Activated T-cell treated with anti-CD3 and anti-CD28 coated beads, Interleukin-2, amount 50 U/mL, for 48 hours (primary cell): ENCODE measurements at regions not wholly inside any gene's neighbourhood (a gene's known extent, or its start where the extent isn't known, plus 50 kb on each side); places are given as distances from the start of the nearest gene placed in this dataset.

Source experiments
- DNase-seq, 2 experiments: peaks; one replicate each; pipeline ENCODE4 v3.0.0-alpha.2; 2020

DNA sequence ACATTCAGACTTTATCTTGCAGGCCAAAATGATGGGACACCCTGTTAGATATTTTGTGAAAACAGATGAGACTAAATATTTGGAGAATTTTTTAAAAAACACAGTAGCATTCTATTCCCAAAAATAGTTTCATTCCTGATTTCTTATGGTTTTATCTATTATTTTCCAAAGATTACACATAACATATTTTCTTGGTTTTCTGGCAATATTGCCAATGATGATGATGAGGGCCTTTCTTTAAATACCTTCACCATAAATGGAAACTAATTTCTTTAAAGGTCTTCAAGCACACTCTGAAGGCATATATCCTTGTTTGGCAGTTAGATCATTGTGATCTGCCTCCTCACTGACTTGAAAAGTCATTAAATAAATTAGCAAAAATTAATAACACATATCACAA lies 522.3 kb upstream of the LUZP2 start:
- no peak for DNase-seq

DNA sequence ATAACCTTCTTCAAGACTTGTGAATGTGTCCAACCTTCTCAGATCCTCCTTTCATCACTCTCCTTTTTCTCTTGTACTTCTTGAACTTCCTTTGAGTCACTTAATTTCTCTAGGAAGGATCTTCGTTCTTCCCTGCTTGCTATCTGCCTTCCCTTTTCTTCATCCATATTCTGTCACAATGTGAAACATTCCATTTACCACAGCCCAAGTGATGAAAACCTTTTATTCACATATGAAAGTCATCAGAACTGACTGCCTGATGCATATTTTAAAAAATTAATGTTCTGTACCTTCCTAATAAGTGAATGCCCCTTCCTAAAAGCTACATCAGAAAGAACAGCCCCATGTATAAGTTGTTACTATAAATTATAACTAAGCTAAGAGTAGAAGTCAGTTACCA lies 520.4 kb upstream of the LUZP2 start:
- no peak for DNase-seq

DNA sequence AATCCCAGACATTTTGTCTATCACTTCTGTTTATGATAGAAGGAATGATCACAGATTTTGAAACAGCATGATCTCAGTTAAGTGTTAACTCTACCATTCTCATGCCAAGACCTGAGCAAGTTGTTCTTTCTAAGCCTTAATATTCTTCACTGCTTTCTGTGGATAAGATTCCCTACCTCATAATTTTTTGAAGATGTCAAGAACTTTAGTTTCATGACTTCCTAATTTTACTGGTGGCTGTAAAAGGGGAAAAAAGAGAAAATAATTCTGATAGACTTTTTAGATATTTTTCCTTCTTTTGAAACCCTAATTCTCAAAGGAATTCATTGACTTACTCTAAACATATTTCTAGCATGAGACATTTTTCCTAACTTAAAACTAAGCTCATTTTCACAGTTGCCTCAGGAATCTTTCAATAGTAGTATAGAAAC lies 520.0 kb upstream of the LUZP2 start:
- DNase-seq: no peak

DNA sequence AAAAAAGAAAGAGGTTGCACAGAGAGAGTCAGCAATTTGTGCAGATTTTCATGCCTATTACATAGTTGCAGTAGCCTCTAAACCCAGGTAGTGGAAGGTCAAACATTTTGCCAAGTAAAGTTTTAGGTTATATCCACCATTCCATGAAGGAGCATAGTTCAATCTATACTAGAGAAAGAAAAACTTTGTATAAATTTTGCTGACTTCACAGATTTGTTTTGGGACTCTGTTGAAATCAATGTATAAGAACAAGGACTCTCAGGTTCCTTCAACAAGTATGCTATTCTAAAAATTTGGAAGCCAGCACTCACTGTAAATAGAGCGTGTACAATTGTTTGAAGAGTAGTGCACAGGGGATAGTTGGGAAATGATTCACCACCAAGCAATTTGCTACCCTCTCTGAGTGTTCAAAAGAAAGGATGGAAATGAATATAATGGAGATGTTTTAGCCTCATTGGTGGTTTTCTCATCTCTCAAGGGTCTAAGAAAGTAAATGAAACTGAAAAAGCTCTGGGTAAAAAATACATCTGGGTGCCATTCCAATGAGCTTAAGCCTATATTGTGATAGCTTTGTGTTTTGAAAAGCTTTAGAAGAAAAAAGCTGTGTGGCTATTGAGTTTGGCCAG lies 508.4 kb upstream of the LUZP2 start:
- no peak for DNase-seq

DNA sequence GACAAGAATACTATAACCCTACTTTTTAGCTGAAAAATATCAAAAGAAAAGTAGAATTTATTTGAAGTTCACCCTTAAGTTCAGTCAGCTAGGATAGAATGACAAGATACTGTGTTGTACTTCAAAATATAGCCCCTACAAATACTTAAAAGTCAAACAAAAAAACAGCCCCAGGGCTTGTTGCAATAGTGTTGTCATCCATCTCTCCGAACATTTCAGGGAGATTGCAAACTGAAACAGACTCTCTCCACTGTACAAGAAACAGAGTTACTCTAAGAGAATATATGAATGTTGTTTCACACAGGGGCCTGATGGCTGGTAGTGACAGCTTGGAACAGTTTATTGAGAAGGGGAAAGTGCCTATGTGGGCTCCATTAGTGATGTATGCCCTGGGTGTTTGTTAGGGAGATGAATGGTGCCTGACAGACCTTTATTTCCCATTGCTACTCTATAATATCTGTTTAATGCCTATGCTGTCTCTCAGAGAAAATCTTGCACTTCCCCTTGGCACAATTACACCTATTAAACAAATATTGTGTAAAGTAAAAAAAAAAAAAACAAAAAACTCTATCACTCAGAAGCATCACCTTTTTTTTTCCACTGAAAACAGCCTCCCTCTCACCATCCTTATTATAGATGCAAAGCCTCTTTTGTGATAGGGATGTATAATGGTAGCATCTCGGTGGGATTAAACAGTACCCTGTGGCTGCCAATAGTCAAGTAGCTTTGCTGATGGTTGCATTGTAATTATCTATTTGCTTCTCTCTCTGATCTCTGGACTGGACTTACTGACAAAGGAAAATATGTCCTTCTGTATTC lies 506.3 kb upstream of the LUZP2 start:
- DNase-seq: no peak

DNA sequence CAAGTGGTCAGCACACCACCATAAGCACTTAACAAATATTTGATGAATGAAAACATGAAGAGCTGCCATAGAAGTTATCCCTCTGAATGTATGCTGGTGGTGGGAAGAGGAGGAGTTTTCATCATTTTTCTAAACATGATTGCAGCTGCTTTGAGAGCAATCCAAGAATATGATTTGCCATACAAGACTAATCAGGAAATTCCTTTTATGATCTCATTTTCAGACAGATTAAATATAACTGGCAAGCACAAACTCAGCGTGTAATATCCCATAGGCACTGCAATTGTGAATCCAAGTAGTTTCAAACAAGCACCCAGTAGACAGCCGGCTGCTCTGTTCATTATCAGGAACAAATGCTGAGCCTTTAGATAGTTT lies 505.7 kb upstream of the LUZP2 start:
- no peak for DNase-seq

DNA sequence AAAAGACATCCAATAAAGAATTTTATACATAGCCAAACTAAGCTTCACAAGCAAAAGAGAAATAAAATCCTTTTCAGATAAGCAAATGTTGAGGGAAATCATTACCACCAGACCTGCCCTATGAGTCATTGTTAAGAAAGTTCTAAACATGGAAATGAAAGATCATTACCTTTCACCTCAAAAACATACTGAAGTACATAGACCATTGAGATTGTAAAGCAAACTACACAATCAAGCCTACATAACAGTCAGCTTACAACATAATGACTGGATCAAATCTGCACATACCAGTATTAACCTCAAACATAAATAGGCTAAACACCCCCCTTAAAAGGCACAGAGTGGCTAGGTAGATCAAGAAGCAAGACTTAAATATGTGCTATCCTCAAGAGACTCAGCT lies 501.0 kb upstream of the LUZP2 start:
- no peak for DNase-seq

DNA sequence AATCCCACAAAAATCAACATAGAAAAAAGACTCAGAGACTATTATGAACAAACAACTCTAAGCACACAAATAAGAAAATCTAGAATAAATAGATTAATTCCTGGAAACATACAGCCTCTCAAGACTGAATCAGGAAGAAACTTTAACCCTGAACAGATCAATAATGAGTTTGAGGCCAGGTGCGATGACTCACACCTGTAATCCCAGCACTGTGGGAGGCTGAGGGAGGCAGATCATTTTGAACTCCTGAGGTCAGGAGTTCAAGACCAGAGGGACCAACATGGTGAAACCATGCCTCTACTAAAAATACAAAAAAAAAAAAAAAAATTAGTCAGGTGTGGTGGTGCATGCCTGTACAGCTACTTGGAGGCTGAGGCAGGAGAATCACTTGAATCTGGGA lies 499.5 kb upstream of the LUZP2 start:
- no peak for DNase-seq

DNA sequence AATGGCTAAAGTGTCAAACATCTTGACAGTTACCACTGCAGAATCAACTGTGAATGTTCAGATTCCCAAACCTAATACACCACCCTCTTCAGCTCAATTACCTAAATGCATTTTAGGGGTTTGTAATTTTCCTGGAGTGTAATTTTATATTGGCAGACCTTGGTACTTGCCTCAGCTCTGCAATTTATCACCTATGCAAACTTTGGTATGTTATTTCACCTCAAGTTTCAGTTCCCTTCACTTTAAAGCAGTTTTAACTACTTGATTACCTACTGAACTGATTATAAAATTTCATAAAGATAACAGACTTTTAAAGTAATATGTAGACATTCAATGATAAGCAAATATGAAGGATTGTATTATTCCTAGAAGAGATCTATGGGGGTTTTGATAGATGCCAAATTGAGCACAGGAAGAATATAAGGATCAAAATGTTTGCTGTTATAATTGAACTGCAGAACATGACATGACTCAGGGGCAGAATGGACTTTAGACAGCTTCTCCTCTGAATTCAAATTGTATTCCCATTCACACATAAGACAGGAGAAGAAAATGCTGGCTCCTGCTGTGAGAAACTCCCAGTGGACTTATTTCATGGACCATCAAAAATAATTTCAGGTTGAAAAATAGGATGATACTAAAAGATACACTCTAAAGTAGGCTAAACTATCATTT lies 491.5 kb upstream of the LUZP2 start:
- DNase-seq: no peak

DNA sequence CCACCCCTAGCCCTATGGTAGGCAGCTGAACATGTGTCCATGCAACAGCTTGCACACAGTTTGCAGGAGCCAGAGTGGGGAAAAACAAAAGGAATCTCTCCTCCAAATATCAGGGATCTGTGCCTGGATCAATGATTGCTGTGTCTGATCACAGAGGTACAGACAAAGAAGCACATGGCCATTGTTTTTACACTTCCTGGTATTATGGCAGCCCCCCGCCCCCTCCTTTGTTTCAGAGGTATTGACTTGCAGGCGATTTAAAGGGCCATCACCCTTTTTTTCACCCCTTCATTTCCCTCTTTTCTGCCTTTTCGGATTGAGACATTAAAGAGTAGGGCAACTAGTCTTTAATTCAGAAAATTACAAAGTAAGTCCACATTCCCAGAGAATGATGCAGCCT lies 453.0 kb upstream of the LUZP2 start:
- DNase-seq: no peak

DNA sequence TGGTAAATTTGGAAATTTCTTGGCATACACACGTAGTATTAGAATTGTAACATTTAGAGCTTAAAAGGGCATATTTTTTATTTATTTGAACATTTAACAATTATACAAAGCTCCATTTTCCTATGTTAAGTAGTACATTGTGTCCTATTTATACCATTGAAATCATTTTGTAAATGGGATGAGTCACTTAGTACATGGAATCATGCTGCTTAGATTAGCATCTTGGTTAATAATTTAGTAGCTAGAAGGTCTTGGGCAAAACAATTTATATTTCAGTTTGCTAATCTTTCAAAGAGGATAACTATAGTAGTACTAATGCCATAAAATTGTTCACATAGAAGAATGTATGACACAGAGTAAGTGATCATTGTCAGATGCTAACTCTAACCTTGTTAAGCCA lies 450.1 kb upstream of the LUZP2 start:
- no peak for DNase-seq

DNA sequence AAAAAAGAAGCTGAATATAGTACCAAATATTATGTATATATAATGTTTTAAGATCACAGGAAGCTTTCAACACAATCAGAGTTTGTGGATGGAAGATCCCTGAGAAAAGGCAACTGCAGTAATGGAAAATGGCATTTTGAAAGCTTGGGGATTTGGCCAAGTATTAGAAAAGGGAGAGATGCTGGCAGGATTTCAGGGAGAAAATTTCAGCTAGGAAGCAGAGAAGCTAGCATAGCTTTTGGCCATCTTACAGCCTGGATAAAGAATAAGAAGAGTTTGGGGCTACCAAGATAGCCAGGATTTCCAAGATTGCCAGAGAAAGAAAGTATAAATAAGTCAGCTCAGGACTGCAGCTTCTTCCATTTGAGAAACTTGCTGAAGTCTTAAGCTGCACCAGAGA lies 440.8 kb upstream of the LUZP2 start:
- no peak for DNase-seq

DNA sequence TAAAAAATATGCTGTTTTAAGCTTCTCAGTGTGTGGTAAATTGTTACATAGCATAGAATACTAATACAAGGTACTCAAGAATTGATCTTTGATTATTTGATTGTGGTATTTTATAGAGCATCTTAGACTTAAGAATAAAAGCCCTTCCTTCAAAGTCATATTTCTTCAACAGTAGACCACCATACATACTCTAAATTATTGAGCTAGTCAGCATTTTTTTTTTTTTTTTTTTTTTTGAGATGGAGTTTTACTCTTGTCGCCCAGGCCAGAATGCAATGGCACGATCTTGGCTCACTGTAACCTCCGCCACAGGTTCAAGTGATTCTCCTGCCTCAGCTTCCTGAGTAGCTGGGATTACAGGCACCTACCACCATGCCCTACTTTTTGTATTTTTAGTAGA lies 436.7 kb upstream of the LUZP2 start:
- DNase-seq: no peak

DNA sequence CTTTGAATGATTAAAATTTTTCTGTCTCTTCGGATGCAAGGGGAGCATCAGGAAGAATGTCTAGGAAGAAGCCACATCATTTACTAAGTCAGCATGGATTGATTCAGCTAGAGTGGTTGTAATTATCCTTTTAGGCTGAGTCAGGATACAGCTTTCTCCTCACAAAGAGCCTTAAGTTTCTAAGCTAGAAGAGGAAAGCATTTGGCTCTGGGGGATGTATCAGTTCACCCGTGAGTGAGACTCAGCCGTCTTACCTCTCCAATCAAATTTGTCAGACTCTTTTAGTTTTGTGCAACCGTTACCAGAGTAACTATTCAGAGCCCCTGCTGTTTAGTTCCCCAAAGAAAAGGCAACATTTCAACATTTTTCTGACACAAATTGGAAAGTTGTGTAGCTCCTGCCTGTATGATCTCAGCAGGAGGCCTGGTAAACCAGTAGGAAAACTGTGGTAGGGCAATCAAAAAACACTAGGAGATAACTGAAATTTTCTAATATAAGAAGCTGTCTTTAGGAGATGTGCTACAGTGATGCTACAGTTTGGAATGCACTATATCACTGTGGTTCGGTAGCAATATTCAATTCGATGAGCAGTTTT lies 432.4 kb upstream of the LUZP2 start:
- DNase-seq: no peak

DNA sequence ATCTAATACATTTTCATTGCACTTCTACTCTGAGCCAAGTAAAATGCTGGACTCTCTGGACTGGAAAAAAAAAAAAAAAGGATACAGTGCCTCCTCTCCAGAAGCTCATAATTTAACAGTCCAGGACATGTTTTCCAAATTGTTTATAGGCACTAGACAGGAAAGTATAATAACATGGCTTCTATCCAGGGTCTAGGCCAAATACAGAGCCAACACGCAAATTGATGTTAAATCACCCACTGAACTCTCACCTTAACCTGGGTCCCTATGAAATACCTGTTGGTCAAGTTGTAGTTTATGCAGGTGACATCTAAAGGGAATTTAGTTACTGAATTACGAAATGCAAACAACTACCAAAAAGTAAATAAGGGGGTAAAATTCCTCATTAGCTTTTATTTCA lies 428.7 kb upstream of the LUZP2 start:
- no peak for DNase-seq

DNA sequence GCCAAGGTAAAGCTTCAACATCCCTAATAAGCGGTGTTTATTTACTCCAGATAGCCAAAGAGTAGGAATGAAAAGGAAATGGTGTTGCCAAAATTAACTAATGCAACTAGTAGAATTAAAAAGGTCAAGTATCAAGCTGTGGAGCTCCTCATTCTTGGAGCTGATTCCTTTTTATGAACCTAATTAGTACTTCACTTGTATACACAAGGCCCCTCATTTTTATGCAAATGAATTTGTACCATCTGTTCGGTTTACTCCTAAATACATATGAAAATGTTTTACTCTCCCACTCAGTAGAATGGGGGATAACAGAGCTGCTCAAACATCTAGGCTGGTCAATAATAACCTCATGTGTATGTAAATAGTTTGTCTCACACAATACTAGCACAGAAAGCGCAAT lies 426.4 kb upstream of the LUZP2 start:
- DNase-seq: no peak

DNA sequence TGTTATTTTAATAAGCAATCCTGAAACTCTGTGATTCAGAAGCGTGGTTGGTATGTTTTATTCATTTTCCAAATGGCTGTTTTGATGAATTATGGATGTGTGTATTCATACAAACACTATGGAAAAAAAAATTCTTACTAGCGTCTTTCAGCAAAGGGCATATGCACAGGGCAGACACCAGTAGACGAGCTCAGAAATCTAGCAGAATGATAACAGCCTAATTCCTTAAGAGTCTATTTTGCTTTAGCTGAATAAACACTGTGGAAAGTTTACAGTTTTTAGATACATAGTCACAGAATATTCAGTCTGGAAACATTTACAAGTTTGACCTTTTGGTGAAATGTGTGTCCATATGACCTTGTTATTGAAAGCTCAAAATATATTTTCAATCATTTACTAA lies 418.8 kb upstream of the LUZP2 start:
- DNase-seq: no peak

DNA sequence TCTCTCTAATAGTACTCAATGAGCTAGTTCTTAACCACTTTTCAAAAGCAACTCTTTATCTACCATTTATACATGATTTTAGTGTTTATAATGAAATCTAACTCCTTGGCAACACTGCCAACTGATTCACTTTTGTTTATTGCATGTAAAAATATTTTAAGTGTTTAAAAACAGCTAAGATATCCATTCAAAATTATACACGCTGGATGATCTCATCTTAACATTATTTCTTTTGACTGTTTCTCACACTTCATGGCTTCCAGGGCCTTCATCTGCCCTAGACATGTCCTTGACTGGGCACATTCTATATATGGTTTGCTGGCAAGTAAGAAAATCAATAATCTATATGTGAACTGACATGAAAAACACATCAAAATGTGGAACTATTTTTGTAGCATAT lies 414.6 kb upstream of the LUZP2 start:
- DNase-seq: no peak

DNA sequence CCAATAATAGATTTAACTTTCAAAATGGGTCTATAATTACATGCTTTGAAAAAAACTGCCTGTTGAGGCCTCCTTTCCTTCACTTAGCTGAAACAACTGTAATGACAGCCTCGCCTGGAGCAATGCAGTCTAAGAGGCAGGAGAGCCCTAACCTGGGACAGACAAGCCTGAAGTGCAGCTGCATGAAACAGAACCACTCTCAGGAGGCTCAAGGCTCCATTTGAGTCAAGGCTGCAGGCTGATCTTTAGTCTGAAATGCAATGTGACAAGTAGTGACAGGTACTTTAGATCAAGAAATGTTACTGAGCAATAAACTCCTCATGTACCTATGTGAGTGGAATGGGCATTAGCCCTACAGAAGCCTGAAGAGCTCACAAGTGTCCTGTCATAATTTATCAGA lies 414.0 kb upstream of the LUZP2 start:
- no peak for DNase-seq

DNA sequence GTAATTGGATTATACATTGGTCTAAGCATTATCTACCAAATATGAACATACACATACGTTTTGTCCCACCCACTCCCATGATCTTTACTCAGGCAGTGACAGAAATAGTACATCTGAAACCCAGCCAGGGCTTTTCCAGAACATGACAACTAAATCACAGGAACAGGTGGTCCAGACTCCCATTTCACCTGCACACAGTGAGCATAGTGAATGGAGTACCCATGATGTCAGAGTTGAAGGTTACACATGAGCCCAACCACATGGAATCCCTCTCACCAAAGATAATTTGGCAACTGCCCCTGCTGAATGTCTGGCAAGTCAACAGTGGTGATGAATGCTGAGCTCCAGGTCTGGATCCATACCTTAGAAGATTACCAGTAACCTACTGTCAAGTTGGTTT lies 411.9 kb upstream of the LUZP2 start:
- DNase-seq: no peak

DNA sequence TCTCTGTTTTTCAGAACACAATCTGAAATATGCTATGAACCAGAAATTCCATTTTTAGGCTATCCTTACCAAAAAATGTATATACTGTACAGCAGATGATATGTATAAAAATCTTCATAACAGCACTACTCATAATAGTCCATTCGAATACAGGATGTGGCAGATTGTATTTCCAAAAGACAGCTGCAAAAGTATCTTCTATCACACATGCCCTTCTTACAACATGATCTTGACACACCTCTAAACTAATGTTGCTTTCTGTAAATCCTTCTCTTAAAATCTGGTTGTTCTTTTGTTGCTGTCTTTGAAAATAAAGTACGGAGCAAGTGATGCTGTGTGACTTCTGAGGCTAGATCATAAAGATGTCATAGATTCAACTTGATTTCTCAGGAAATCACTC lies 409.9 kb upstream of the LUZP2 start:
- DNase-seq: no peak

DNA sequence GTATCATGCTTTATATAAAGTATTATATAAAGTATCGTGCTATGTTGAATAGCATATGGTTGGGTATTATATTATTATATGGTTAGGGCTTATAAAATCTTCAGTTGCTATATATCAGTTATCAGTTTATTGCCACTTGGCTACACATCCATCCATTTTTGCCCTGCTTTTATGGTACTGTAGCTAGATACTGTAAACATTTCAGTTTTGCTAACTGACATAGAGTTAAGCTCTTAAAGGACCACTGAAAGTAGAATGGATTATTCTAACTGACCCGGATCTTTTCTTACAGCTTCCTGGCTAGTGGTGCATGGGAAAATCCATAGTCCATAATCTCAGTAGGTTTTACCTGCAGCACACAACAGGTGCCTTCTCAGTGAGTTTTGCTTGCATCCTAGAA lies 405.3 kb upstream of the LUZP2 start:
- DNase-seq: no peak

DNA sequence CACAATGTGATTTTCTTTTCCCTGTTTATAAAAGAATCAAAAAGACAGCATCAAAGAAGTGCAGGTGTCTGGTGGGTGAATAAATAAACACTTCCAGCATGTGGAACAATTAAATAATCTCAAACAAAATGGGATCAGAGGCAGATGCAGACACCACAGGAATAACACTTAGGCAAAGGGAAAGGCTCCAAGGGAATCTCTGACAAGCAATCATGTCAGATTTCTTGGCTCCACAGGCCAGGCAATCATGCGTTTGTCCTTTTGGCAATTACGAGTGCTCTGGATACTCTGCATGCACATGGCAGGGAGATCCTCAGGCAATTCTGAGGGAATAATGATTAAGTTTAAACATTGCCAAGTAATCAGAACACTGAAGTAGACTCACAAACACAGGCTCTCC lies 403.5 kb upstream of the LUZP2 start:
- DNase-seq: no peak

DNA sequence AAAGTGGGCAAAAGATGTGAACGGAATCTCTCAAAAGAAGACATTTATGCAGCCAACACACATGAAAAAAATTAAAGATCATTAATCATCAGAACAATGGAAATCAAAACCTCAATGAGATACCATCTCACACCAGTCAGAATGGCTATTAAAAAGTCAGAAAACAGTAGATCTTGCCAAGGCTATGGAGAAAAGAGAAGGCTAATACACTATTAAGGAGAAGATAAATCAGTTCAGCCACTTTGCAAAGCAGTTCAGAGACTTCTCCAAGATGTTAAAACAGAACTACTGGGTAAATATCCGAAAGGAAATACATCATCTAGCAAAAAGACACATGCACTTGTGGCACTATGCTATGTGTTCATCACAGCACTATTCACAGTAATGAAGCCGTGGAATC lies 388.2 kb upstream of the LUZP2 start:
- DNase-seq: no peak
